CD8-positive, alpha-beta memory T cell (primary cell): ENCODE measurements at regions not wholly inside any gene's neighbourhood (a gene's known extent, or its start where the extent isn't known, plus 50 kb on each side); places are given as distances from the start of the nearest gene placed in this dataset.
"Not testable (repeated sequence)": the region's sequence is repeated elsewhere in the genome, so short reads cannot be mapped to it uniquely, and the experiment has no call there.

ENCODE experiments used
- CTCF ChIA-PET: fragments of 350-600 bp; sonication (Branson Sonifier 250); formaldehyde crosslinking; loops from one replicate; lab custom pipeline; 2021; ENCODE audit warnings: antibody characterized with exemption; lab: Charles Lee
- POLR2A ChIA-PET: fragments of 350-600 bp; sonication (Branson Sonifier 250); formaldehyde crosslinking; loops from one replicate; lab custom pipeline; 2021; ENCODE audit warnings: antibody characterized with exemption; lab: Charles Lee
- DNase-seq, 5 donors: peaks; one replicate each; pipeline versions ENCODE4 v3.0.0 to v3.0.0-alpha.2; 2020 to 2022; ENCODE audit warnings: mixed read lengths in 1 of 5
- H3K27ac ChIP-seq: one replicate; pipeline ENCODE4 v1.7.0; 2013; ENCODE audit warnings: low read depth, mild to moderate bottlenecking, low read length, moderate library complexity
- H3K27me3 ChIP-seq: 2 replicates; pipeline ENCODE4 v1.7.0; 2013; ENCODE audit warnings: low read length, mild to moderate bottlenecking; ENCODE audit not compliant: insufficient read depth, poor library complexity, severe bottlenecking
- H3K36me3 ChIP-seq: 2 replicates; pipeline ENCODE4 v1.7.0; 2013; ENCODE audit warnings: mild to moderate bottlenecking, low read length, moderate library complexity; ENCODE audit not compliant: insufficient read depth
- H3K4me1 ChIP-seq: 2 replicates; pipeline ENCODE4 v1.7.0; 2013; ENCODE audit warnings: mild to moderate bottlenecking, low read length, moderate library complexity; ENCODE audit not compliant: insufficient read depth
- H3K4me3 ChIP-seq: 2 replicates; pipeline ENCODE4 v1.7.0; 2013; ENCODE audit warnings: mild to moderate bottlenecking, low read length
- H3K9me3 ChIP-seq: 2 replicates; pipeline ENCODE4 v1.7.0; 2013; ENCODE audit warnings: mild to moderate bottlenecking, low read length
- H3K27ac Mint-ChIP-seq, 8 donors: one replicate each; pipeline ENCODE4 v1.8.0; 2020 to 2021; ENCODE audit warnings: mixed read lengths in 8 of 8, mild to moderate bottlenecking in 6 of 8, inconsistent platforms in 3 of 8, moderate library complexity in 3 of 8
- H3K27me3 Mint-ChIP-seq, 2 donors: one replicate each; pipeline ENCODE4 v1.8.0; 2020 to 2021; ENCODE audit warnings: mixed read lengths in 2 of 2, mild to moderate bottlenecking in 1 of 2, moderate library complexity in 1 of 2
- H3K36me3 Mint-ChIP-seq, 3 donors: one replicate each; pipeline ENCODE4 v1.8.0; 2020 to 2021; ENCODE audit warnings: mixed read lengths in 3 of 3, inconsistent platforms in 1 of 3, mild to moderate bottlenecking in 1 of 3
- H3K4me1 Mint-ChIP-seq, 3 donors: one replicate each; pipeline ENCODE4 v1.8.0; 2020 to 2021; ENCODE audit warnings: mixed read lengths in 3 of 3, inconsistent platforms in 1 of 3, mild to moderate bottlenecking in 1 of 3
- H3K4me3 Mint-ChIP-seq, 7 donors: one replicate each; pipeline ENCODE4 v1.8.0; 2020 to 2021; ENCODE audit warnings: mixed read lengths in 7 of 7, mild to moderate bottlenecking in 6 of 7, moderate library complexity in 4 of 7, inconsistent platforms in 2 of 7
- H3K9me3 Mint-ChIP-seq, 5 donors: one replicate each; pipeline ENCODE4 v1.8.0; 2020 to 2022; ENCODE audit warnings: mixed read lengths in 5 of 5, mild to moderate bottlenecking in 3 of 5, moderate library complexity in 2 of 5, inconsistent platforms in 1 of 5

GRCh38 chr9:134531220-134531970 lies 110.2 kb upstream of the COL5A1 start:
- H3K36me3 ChIP-seq: no peaks in the 10 kb centered on the region
- H3K27me3 Mint-ChIP-seq: peaks cover 12 to 20% of the 10 kb centered on the region in 2 donors
- peaks cover 2 to 13% (median 3%) of the 10 kb centered on the region in 5 donors for H3K9me3 Mint-ChIP-seq
- H3K36me3 Mint-ChIP-seq: no peaks in the 10 kb centered on the region
- no peak overlapping the region for H3K4me3 Mint-ChIP-seq
- no peaks in the 10 kb centered on the region for H3K4me1 Mint-ChIP-seq
- no peak overlapping the region for H3K27ac Mint-ChIP-seq
- ChIA-PET POLR2A (no interaction called here), CTCF (no interaction called here)
- DNase-seq: no peak
- no peak overlapping the region for H3K27ac ChIP-seq
- no peaks in the 10 kb centered on the region for H3K27me3 ChIP-seq
- H3K4me3 ChIP-seq: no peak overlapping the region
- H3K9me3 ChIP-seq: no peaks in the 10 kb centered on the region
- H3K4me1 ChIP-seq: no peaks in the 10 kb centered on the region

- Mint-ChIP-seq H3K27ac (no peak overlapping the region), H3K4me1 (no peaks in the 10 kb centered on the region), H3K4me3 (no peak overlapping the region), H3K27me3 (peaks cover 16 to 17% of the 10 kb centered on the region in 2 donors), H3K9me3 (peaks cover 2 to 13% (median 3%) of the 10 kb centered on the region in 5 donors), H3K36me3 (no peaks in the 10 kb centered on the region)
- Histone ChIP-seq H3K27ac (no peak overlapping the region), H3K9me3 (no peaks in the 10 kb centered on the region), H3K4me1 (no peaks in the 10 kb centered on the region), H3K27me3 (no peaks in the 10 kb centered on the region), H3K4me3 (no peak overlapping the region), H3K36me3 (no peaks in the 10 kb centered on the region)
- ChIA-PET POLR2A (no interaction called here), CTCF (no interaction called here)
- DNase-seq: no peak
These were observed 109.5 kb upstream of the COL5A1 start for GRCh38 chr9:134532084-134532483.

- CTCF ChIA-PET, H3K36me3 ChIP-seq, H3K4me3 Mint-ChIP-seq, POLR2A ChIA-PET, H3K4me1 Mint-ChIP-seq, H3K27ac Mint-ChIP-seq, H3K27ac ChIP-seq, H3K9me3 ChIP-seq, H3K4me3 ChIP-seq, H3K4me1 ChIP-seq, DNase-seq, H3K27me3 ChIP-seq, H3K36me3 Mint-ChIP-seq: not testable (repeated sequence)
- peaks cover 16% of the 10 kb centered on the region in 2 donors for H3K27me3 Mint-ChIP-seq
- peaks cover 2 to 13% (median 3%) of the 10 kb centered on the region in 5 donors for H3K9me3 Mint-ChIP-seq
These were observed 108.9 kb upstream of the COL5A1 start for GRCh38 chr9:134532661-134533060.

GRCh38 chr9:134533850-134534588 lies 107.6 kb upstream of the COL5A1 start:
- no peaks in the 10 kb centered on the region for H3K4me1 Mint-ChIP-seq
- H3K9me3 Mint-ChIP-seq: peaks cover 2 to 13% (median 3%) of the 10 kb centered on the region in 5 donors
- POLR2A ChIA-PET: no interaction called here

GRCh38 chr9:134534661-134535080 lies 106.9 kb upstream of the COL5A1 start:
- Histone ChIP-seq H3K27ac (no peak overlapping the region), H3K4me3 (no peak overlapping the region), H3K4me1 (no peaks in the 10 kb centered on the region), H3K27me3 (no peaks in the 10 kb centered on the region), H3K9me3 (no peaks in the 10 kb centered on the region), H3K36me3 (no peaks in the 10 kb centered on the region)
- no peaks in the 10 kb centered on the region for H3K36me3 Mint-ChIP-seq
- H3K4me3 Mint-ChIP-seq: no peak overlapping the region
- H3K27ac Mint-ChIP-seq: no peak overlapping the region
- H3K9me3 Mint-ChIP-seq: peaks cover 2 to 12% (median 3%) of the 10 kb centered on the region in 5 donors
- ChIA-PET POLR2A (no interaction called here), CTCF (no interaction called here)
- no peak for DNase-seq
- H3K27me3 Mint-ChIP-seq: peaks cover 13 to 18% of the 10 kb centered on the region in 2 donors
- H3K4me1 Mint-ChIP-seq: no peaks in the 10 kb centered on the region

More at GRCh38 chr9:134533850-134534588, 107.6 kb upstream of the COL5A1 start:
- Histone ChIP-seq H3K27ac (no peak overlapping the region), H3K4me3 (no peak overlapping the region), H3K4me1 (no peaks in the 10 kb centered on the region), H3K27me3 (no peaks in the 10 kb centered on the region), H3K36me3 (no peaks in the 10 kb centered on the region), H3K9me3 (no peaks in the 10 kb centered on the region)
- CTCF ChIA-PET: no interaction called here
- Mint-ChIP-seq H3K27me3 (peaks cover 12 to 20% of the 10 kb centered on the region in 2 donors), H3K36me3 (no peaks in the 10 kb centered on the region), H3K4me3 (no peak overlapping the region), H3K27ac (no peak overlapping the region)
- DNase-seq: no peak

- no peaks in the 10 kb centered on the region for H3K36me3 ChIP-seq
- H3K27ac ChIP-seq: no peak overlapping the region
- no peaks in the 10 kb centered on the region for H3K27me3 ChIP-seq
- Mint-ChIP-seq H3K27me3 (peaks cover 17 to 18% of the 10 kb centered on the region in 2 donors), H3K27ac (no peak overlapping the region), H3K4me1 (no peaks in the 10 kb centered on the region), H3K36me3 (no peaks in the 10 kb centered on the region), H3K9me3 (peaks cover under 1 to 7% (median 3%) of the 10 kb centered on the region in 5 donors), H3K4me3 (no peak overlapping the region)
- POLR2A ChIA-PET: no interaction called here
- no peak for DNase-seq
- CTCF ChIA-PET: no interaction called here
- no peaks in the 10 kb centered on the region for H3K4me1 ChIP-seq
- no peak overlapping the region for H3K4me3 ChIP-seq
- H3K9me3 ChIP-seq: no peaks in the 10 kb centered on the region
These were observed 106.4 kb upstream of the COL5A1 start for GRCh38 chr9:134535171-134535570.

GRCh38 chr9:134536101-134536900 lies 105.3 kb upstream of the COL5A1 start:
- H3K4me1 Mint-ChIP-seq: no peaks in the 10 kb centered on the region
- H3K36me3 ChIP-seq: no peaks in the 10 kb centered on the region
- no peak overlapping the region for H3K4me3 Mint-ChIP-seq
- H3K27ac ChIP-seq: no peak overlapping the region
- no peaks in the 10 kb centered on the region for H3K36me3 Mint-ChIP-seq
- CTCF ChIA-PET: no interaction called here
- no peaks in the 10 kb centered on the region for H3K9me3 Mint-ChIP-seq
- POLR2A ChIA-PET: no interaction called here
- H3K27ac Mint-ChIP-seq: no peak overlapping the region
- H3K9me3 ChIP-seq: no peaks in the 10 kb centered on the region
- DNase-seq: no peak
- H3K4me3 ChIP-seq: no peak overlapping the region
- H3K27me3 Mint-ChIP-seq: peaks cover 15 to 17% of the 10 kb centered on the region in 2 donors
- no peaks in the 10 kb centered on the region for H3K4me1 ChIP-seq
- H3K27me3 ChIP-seq: no peaks in the 10 kb centered on the region

- Histone ChIP-seq H3K4me3 (no peak overlapping the region), H3K27me3 (no peaks in the 10 kb centered on the region), H3K9me3 (no peaks in the 10 kb centered on the region), H3K36me3 (no peaks in the 10 kb centered on the region), H3K4me1 (no peaks in the 10 kb centered on the region), H3K27ac (no peak overlapping the region)
- H3K36me3 Mint-ChIP-seq: no peaks in the 10 kb centered on the region
- POLR2A ChIA-PET: no interaction called here
- peaks cover 15 to 17% of the 10 kb centered on the region in 2 donors for H3K27me3 Mint-ChIP-seq
- no peak overlapping the region for H3K4me3 Mint-ChIP-seq
- H3K9me3 Mint-ChIP-seq: no peaks in the 10 kb centered on the region
- no peak overlapping the region for H3K27ac Mint-ChIP-seq
- no peaks in the 10 kb centered on the region for H3K4me1 Mint-ChIP-seq
- DNase-seq: no peak
- CTCF ChIA-PET: no interaction called here
These were observed 104.7 kb upstream of the COL5A1 start for GRCh38 chr9:134536931-134537330.
